Neural cell (in vitro differentiated cells): ENCODE measurements at regions not wholly inside any gene's neighbourhood (a gene's known extent, or its start where the extent isn't known, plus 50 kb on each side); places are given as distances from the start of the nearest gene placed in this dataset.
A peak's percentile ranks its signal among the peaks of the same experiment; 100 is the strongest.

Experiments used
- H2AFZ ChIP-seq: fragments of 200-600, 300-800 bp; sonication (generic), shearing (Covaris generic); 2 replicates; pipeline ENCODE4 v1.6.0; 2014; ENCODE audit warnings: low read depth, mild to moderate bottlenecking, antibody characterized with exemption, low read length, moderate library complexity
- H3F3A ChIP-seq: fragments of 200-600 bp; shearing (Covaris generic); 2 replicates; pipeline ENCODE4 v1.6.1; 2016; ENCODE audit warnings: mild to moderate bottlenecking, moderate library complexity, mixed read lengths, antibody characterized with exemption, low read length; ENCODE audit not compliant: insufficient read depth, poor library complexity, severe bottlenecking
- H3K27ac ChIP-seq: fragments of 200-600, 300-800 bp; sonication (generic), shearing (Covaris generic); 2 replicates; pipeline ENCODE4 v1.5.1; 2014; ENCODE audit warnings: mild to moderate bottlenecking, low read length, moderate library complexity
- H3K27me3 ChIP-seq: fragments of 300-800, 200-600 bp; sonication (generic), shearing (Covaris generic); 2 replicates; pipeline ENCODE4 v1.6.0; 2014; ENCODE audit warnings: mild to moderate bottlenecking, low read depth, low read length, moderate library complexity; ENCODE audit not compliant: insufficient read depth
- H3K36me3 ChIP-seq: fragments of 300-800, 200-600 bp; sonication (generic), shearing (Covaris generic); 2 replicates; pipeline ENCODE4 v1.5.1; 2014; ENCODE audit warnings: mild to moderate bottlenecking, antibody characterized with exemption, low read length, moderate library complexity; ENCODE audit not compliant: insufficient read depth
- H3K4me2 ChIP-seq: fragments of 300-800, 200-600 bp; sonication (generic), shearing (Covaris generic); 2 replicates; pipeline ENCODE4 v1.6.0; 2014; ENCODE audit warnings: mild to moderate bottlenecking, low read length
- H3K4me3 ChIP-seq: fragments of 300-800, 200-600 bp; sonication (generic), shearing (Covaris generic); 2 replicates; pipeline ENCODE4 v1.5.1; 2014; ENCODE audit warnings: mild to moderate bottlenecking, low read length, moderate library complexity
- H3K79me2 ChIP-seq: fragments of 200-600 bp; shearing (Covaris generic); replicated peaks from 2 replicates; pipeline ENCODE4 v1.6.0; 2014; ENCODE audit warnings: mild to moderate bottlenecking, low read length, moderate library complexity; ENCODE audit not compliant: insufficient read depth
- H3K9ac ChIP-seq: fragments of 300-800, 200-600 bp; sonication (generic), shearing (Covaris generic); 2 replicates; pipeline ENCODE4 v1.6.1; 2016; ENCODE audit warnings: mild to moderate bottlenecking, low read length, mixed read lengths
- H3K9me2 ChIP-seq: fragments of 200-600 bp; shearing (Covaris generic); 2 replicates; pipeline ENCODE4 v1.6.1; 2016; ENCODE audit warnings: mild to moderate bottlenecking, low read length, mixed read lengths; ENCODE audit not compliant: insufficient read depth
- H3K9me3 ChIP-seq: fragments of 200-600, 300-800 bp; sonication (generic), shearing (Covaris generic); 2 replicates; pipeline ENCODE4 v1.6.1; 2016; ENCODE audit warnings: mild to moderate bottlenecking, mixed run types, low read length, moderate library complexity, mixed read lengths
- H4K20me1 ChIP-seq: fragments of 200-600 bp; shearing (Covaris generic); 2 replicates; pipeline ENCODE4 v1.6.1; 2016; ENCODE audit warnings: mild to moderate bottlenecking, mixed run types; ENCODE audit not compliant: insufficient read depth
- CTCF ChIP-seq: fragments of 450-650 bp; IDR thresholded peaks from 2 replicates; pipeline ENCODE4 v1.5.1; 2014; ENCODE audit warnings: antibody characterized with exemption, mild to moderate bottlenecking, moderate library complexity; ENCODE audit not compliant: poor library complexity, severe bottlenecking
- EP300 ChIP-seq: fragments of 450-650 bp; conservative IDR thresholded peaks from 2 replicates; pipeline ENCODE4 v1.6.1; 2014; ENCODE audit warnings: antibody characterized with exemption, mild to moderate bottlenecking, moderate library complexity; ENCODE audit not compliant: poor library complexity, severe bottlenecking
- EZH2 ChIP-seq: fragments of 200-600, 300-800 bp; shearing (Covaris generic), sonication (generic); IDR thresholded peaks from 2 replicates; pipeline ENCODE4 v1.6.1; 2014; ENCODE audit warnings: antibody characterized with exemption, low read length, borderline replicate concordance, mild to moderate bottlenecking; ENCODE audit not compliant: insufficient read depth, poor library complexity, severe bottlenecking
- MXI1 ChIP-seq: fragments of 450-650 bp; conservative IDR thresholded peaks from 2 replicates; pipeline ENCODE4 v1.6.1; 2014; ENCODE audit warnings: antibody characterized with exemption, mild to moderate bottlenecking; ENCODE audit not compliant: poor library complexity, severe bottlenecking
- POLR2AphosphoS5 ChIP-seq: IDR thresholded peaks from 2 replicates; pipeline ENCODE4 v1.6.1; 2012
- RAD21 ChIP-seq: fragments of 450-650 bp; conservative IDR thresholded peaks from 2 replicates; pipeline ENCODE4 v1.6.1; 2014; ENCODE audit warnings: antibody characterized with exemption, mild to moderate bottlenecking, moderate library complexity
- REST ChIP-seq: IDR thresholded peaks from 2 replicates; pipeline ENCODE4 v1.6.1; 2012; ENCODE audit warnings: borderline replicate concordance
- SMC3 ChIP-seq: fragments of 450-650 bp; conservative IDR thresholded peaks from 2 replicates; pipeline ENCODE4 v1.6.1; 2014; ENCODE audit warnings: antibody characterized with exemption, mild to moderate bottlenecking, moderate library complexity; ENCODE audit not compliant: poor library complexity
- TAF1 ChIP-seq: IDR thresholded peaks from 2 replicates; pipeline ENCODE4 v1.6.1; 2012; ENCODE audit warnings: low read depth

GRCh38 chr11:76721755-76722677 lies 51.5 kb upstream of the LRRC32 start:
- TF ChIP-seq MXI1 = no peak
- TF ChIP-seq RAD21 = peak; percentile 71
- peak; percentile 89 for TF ChIP-seq CTCF
- TF ChIP-seq SMC3 = peak; percentile 75
- no peaks in the 10 kb centered on the region for H3K36me3 ChIP-seq
- no peaks in the 10 kb centered on the region for H3K9me2 ChIP-seq
- H3K4me2 ChIP-seq = no peak overlapping the region
- H3K9me3 ChIP-seq = no peaks in the 10 kb centered on the region
- no peaks in the 10 kb centered on the region for H3F3A ChIP-seq
- no peak overlapping the region for H2AFZ ChIP-seq
- H3K27ac ChIP-seq = no peak overlapping the region
- peaks cover 3% of the 10 kb centered on the region for H3K27me3 ChIP-seq
- no peak overlapping the region for H3K9ac ChIP-seq
- H4K20me1 ChIP-seq = no peaks in the 10 kb centered on the region
- H3K79me2 ChIP-seq = no peaks in the 10 kb centered on the region
- peak overlapping the region; percentile 27 for H3K4me3 ChIP-seq

GRCh38 chr11:76723142-76723541 lies 52.6 kb upstream of the LRRC32 start:
- Histone ChIP-seq H3K79me2 (no peaks in the 10 kb centered on the region), H3K27me3 (peaks cover 3% of the 10 kb centered on the region), H3K36me3 (no peaks in the 10 kb centered on the region), H3K9ac (no peak overlapping the region), H4K20me1 (no peaks in the 10 kb centered on the region), H3K9me3 (no peaks in the 10 kb centered on the region), H3K4me3 (no peak overlapping the region), H3F3A (no peaks in the 10 kb centered on the region), H3K9me2 (no peaks in the 10 kb centered on the region), H2AFZ (no peak overlapping the region), H3K27ac (no peak overlapping the region), H3K4me2 (no peak overlapping the region)
- no peak for TF ChIP-seq REST
- no peak for TF ChIP-seq POLR2AphosphoS5
- no peak for TF ChIP-seq TAF1
- no peak for TF ChIP-seq SMC3

GRCh38 chr11:76723548-76723947 lies 53.0 kb upstream of the LRRC32 start:
- TF ChIP-seq POLR2AphosphoS5 (no peak), RAD21 (no peak), SMC3 (no peak), EP300 (no peak), REST (no peak), CTCF (no peak), MXI1 (no peak), EZH2 (no peak), TAF1 (no peak)
- H3F3A ChIP-seq = no peaks in the 10 kb centered on the region
- no peak overlapping the region for H2AFZ ChIP-seq
- H3K9me2 ChIP-seq = no peaks in the 10 kb centered on the region
- no peak overlapping the region for H3K4me3 ChIP-seq
- no peaks in the 10 kb centered on the region for H3K9me3 ChIP-seq
- no peaks in the 10 kb centered on the region for H4K20me1 ChIP-seq
- H3K4me2 ChIP-seq = no peak overlapping the region
- no peaks in the 10 kb centered on the region for H3K36me3 ChIP-seq
- no peaks in the 10 kb centered on the region for H3K79me2 ChIP-seq
- peaks cover 3% of the 10 kb centered on the region for H3K27me3 ChIP-seq
- no peak overlapping the region for H3K27ac ChIP-seq
- no peak overlapping the region for H3K9ac ChIP-seq
